ENCODE measurements at regions not wholly inside any gene's neighbourhood (a gene's known extent, or its start where the extent isn't known, plus 50 kb on each side); places are given as distances from the start of the nearest gene placed in this dataset.

DNA sequence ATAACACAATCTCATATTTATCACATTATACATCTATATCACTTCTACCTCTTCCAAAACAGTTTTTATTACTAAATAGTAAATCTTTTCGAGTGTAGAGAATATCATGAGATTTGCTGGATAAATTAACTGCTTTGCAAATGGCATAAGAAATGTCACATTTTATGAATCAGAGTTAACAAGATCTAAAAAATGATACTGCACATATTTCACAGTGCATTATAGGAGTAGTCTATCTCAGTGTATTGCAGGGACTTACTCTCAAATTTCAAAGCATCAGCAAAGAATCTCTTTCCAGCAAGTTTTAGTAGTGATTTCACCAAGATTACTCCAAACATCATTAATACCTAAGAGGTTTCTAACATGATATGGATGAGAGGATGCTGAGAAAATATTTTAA lies 687.1 kb upstream of the SLITRK1 start:
- TF ChIP-seq, protein P1, sequence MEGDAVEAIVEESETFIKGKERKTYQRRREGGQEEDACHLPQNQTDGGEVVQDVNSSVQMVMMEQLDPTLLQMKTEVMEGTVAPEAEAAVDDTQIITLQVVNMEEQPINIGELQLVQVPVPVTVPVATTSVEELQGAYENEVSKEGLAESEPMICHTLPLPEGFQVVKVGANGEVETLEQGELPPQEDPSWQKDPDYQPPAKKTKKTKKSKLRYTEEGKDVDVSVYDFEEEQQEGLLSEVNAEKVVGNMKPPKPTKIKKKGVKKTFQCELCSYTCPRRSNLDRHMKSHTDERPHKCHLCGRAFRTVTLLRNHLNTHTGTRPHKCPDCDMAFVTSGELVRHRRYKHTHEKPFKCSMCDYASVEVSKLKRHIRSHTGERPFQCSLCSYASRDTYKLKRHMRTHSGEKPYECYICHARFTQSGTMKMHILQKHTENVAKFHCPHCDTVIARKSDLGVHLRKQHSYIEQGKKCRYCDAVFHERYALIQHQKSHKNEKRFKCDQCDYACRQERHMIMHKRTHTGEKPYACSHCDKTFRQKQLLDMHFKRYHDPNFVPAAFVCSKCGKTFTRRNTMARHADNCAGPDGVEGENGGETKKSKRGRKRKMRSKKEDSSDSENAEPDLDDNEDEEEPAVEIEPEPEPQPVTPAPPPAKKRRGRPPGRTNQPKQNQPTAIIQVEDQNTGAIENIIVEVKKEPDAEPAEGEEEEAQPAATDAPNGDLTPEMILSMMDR (conservative IDR thresholded peaks at IDR 0.05) = no peak
- no peak for TF ChIP-seq EZH2 (IDR thresholded peaks at IDR 0.05; ENCODE audit: low read depth)

Data from PC-9 (cell line).